HEK293 (cell line): ENCODE measurements at regions not wholly inside any gene's neighbourhood (a gene's known extent, or its start where the extent isn't known, plus 50 kb on each side); places are given as distances from the start of the nearest gene placed in this dataset.

Experiments
- CTCF ChIA-PET: fragments of 350-600 bp; formaldehyde crosslinking; extraction: SDS; loops from one replicate; lab custom pipeline; 2021; ENCODE audit warnings: antibody characterized with exemption; lab: Yijun Ruan, JAX
- POLR2A ChIA-PET: fragments of 300-600 bp; formaldehyde crosslinking; extraction: SDS; loops from one replicate; lab custom pipeline; 2020; ENCODE audit warnings: antibody characterized with exemption, inconsistent platforms; lab: Yijun Ruan, JAX
- H3K27ac ChIP-seq: fragments of 200-500 bp; sonication (Bioruptor generic); 2 replicates; pipeline ENCODE4 v1.5.1; 2014; ENCODE audit warnings: low read depth, low read length, control low read depth, inconsistent platforms; ENCODE audit errors: extremely low read depth
- H3K36me3 ChIP-seq, 2 experiments: fragments of 200-500 bp in 1 of 2; sonication (Bioruptor generic) in 1 of 2; 1 replicate in 1 of 2; 2 replicates in 1 of 2; pipeline ENCODE4 v1.5.1; 2014 to 2017; ENCODE audit warnings: inconsistent platforms in 2 of 2, low read length in 2 of 2; ENCODE audit not compliant: control insufficient read depth in 2 of 2, insufficient read depth in 1 of 2
- H3K4me1 ChIP-seq: fragments of 200-500 bp; sonication (Bioruptor generic); 2 replicates; pipeline ENCODE4 v1.5.1; 2014; ENCODE audit warnings: mild to moderate bottlenecking, low read length, inconsistent platforms; ENCODE audit not compliant: control insufficient read depth, insufficient read depth
- H3K4me3 ChIP-seq: 2 replicates; pipeline ENCODE4 v1.5.1; 2011; ENCODE audit warnings: low read depth, mild to moderate bottlenecking, control low read depth, low read length, moderate library complexity
- H3K9me3 ChIP-seq: fragments of 200-500 bp; sonication (Bioruptor generic); 2 replicates; pipeline ENCODE4 v1.5.1; 2014; ENCODE audit warnings: low read depth, low read length, inconsistent platforms; ENCODE audit not compliant: control insufficient read depth, insufficient read depth
- AEBP2 ChIP-seq: fragments of 450-650 bp; formaldehyde crosslinking; IDR thresholded peaks from 2 replicates; pipeline ENCODE4 v1.5.1; 2016; ENCODE audit warnings: missing biosample characterization, missing genetic modification characterization, borderline replicate concordance
- GFI1B ChIP-seq: fragments of 450-650 bp; formaldehyde crosslinking; IDR thresholded peaks from 2 replicates; pipeline ENCODE4 v1.5.1; 2016; ENCODE audit warnings: missing biosample characterization, missing genetic modification characterization
- GLI4 ChIP-seq: fragments of 450-650 bp; formaldehyde crosslinking; IDR thresholded peaks from 2 replicates; pipeline ENCODE4 v1.5.1; 2016; ENCODE audit warnings: missing biosample characterization, missing genetic modification characterization
- KLF7 ChIP-seq: fragments of 450-650 bp; formaldehyde crosslinking; IDR thresholded peaks from 2 replicates; pipeline ENCODE4 v1.5.1; 2016; ENCODE audit warnings: missing biosample characterization, missing genetic modification characterization, borderline replicate concordance
- OSR2 ChIP-seq: fragments of 450-650 bp; formaldehyde crosslinking; IDR thresholded peaks from 2 replicates; pipeline ENCODE4 v1.5.1; 2016; ENCODE audit warnings: missing biosample characterization, missing genetic modification characterization
- RBAK ChIP-seq: fragments of 450-650 bp; formaldehyde crosslinking; IDR thresholded peaks from 2 replicates; pipeline ENCODE4 v1.5.1; 2016; ENCODE audit warnings: missing biosample characterization, missing genetic modification characterization
- SP2 ChIP-seq: fragments of 450-650 bp; formaldehyde crosslinking; IDR thresholded peaks from 2 replicates; pipeline ENCODE4 v1.5.1; 2016; ENCODE audit warnings: missing biosample characterization, missing genetic modification characterization
- YY1 ChIP-seq: fragments of 450-650 bp; formaldehyde crosslinking; IDR thresholded peaks from 2 replicates; pipeline ENCODE4 v1.5.1; 2018; ENCODE audit warnings: missing biosample characterization, missing genetic modification characterization
- ZFP69B ChIP-seq: fragments of 450-650 bp; formaldehyde crosslinking; IDR thresholded peaks from 2 replicates; pipeline ENCODE4 v1.5.1; 2016; ENCODE audit warnings: missing biosample characterization, missing genetic modification characterization
- ZNF155 ChIP-seq: fragments of 450-650 bp; formaldehyde crosslinking; IDR thresholded peaks from 2 replicates; pipeline ENCODE4 v1.5.1; 2016; ENCODE audit warnings: missing biosample characterization, missing genetic modification characterization
- ZNF157 ChIP-seq: fragments of 450-650 bp; formaldehyde crosslinking; IDR thresholded peaks from 2 replicates; pipeline ENCODE4 v1.5.1; 2016; ENCODE audit warnings: missing biosample characterization, missing genetic modification characterization
- ZNF169 ChIP-seq: fragments of 450-650 bp; formaldehyde crosslinking; IDR thresholded peaks from 2 replicates; pipeline ENCODE4 v1.5.1; 2016; ENCODE audit warnings: missing biosample characterization, missing genetic modification characterization
- ZNF18 ChIP-seq: fragments of 450-650 bp; formaldehyde crosslinking; IDR thresholded peaks from 2 replicates; pipeline ENCODE4 v1.5.1; 2016; ENCODE audit warnings: missing biosample characterization, missing genetic modification characterization
- ZNF221 ChIP-seq: fragments of 450-650 bp; formaldehyde crosslinking; IDR thresholded peaks from 2 replicates; pipeline ENCODE4 v1.5.1; 2017; ENCODE audit warnings: missing biosample characterization, missing genetic modification characterization, borderline replicate concordance
- ZNF24 ChIP-seq: fragments of 450-650 bp; formaldehyde crosslinking; IDR thresholded peaks from 2 replicates; pipeline ENCODE4 v1.5.1; 2016; ENCODE audit warnings: missing biosample characterization, missing genetic modification characterization
- ZNF433 ChIP-seq: fragments of 450-650 bp; formaldehyde crosslinking; IDR thresholded peaks from 2 replicates; pipeline ENCODE4 v1.5.1; 2016; ENCODE audit warnings: missing biosample characterization, missing genetic modification characterization, low read depth
- ZNF449 ChIP-seq: fragments of 450-650 bp; formaldehyde crosslinking; IDR thresholded peaks from 2 replicates; pipeline ENCODE4 v1.5.1; 2017; ENCODE audit warnings: missing biosample characterization, mild to moderate bottlenecking, missing genetic modification characterization, moderate library complexity
- ZNF473 ChIP-seq: fragments of 450-650 bp; formaldehyde crosslinking; IDR thresholded peaks from 2 replicates; pipeline ENCODE4 v1.5.1; 2017; ENCODE audit warnings: missing biosample characterization, missing genetic modification characterization
- ZNF529 ChIP-seq: fragments of 450-650 bp; formaldehyde crosslinking; IDR thresholded peaks from 2 replicates; pipeline ENCODE4 v1.5.1; 2017; ENCODE audit warnings: missing genetic modification characterization, missing biosample characterization; ENCODE audit not compliant: insufficient replicate concordance
- ZNF548 ChIP-seq: fragments of 450-650 bp; formaldehyde crosslinking; IDR thresholded peaks from 2 replicates; pipeline ENCODE4 v1.5.1; 2016; ENCODE audit warnings: missing biosample characterization, missing genetic modification characterization
- ZNF561 ChIP-seq: fragments of 450-650 bp; IDR thresholded peaks from 2 replicates; pipeline ENCODE4 v1.5.1; 2018; ENCODE audit warnings: missing biosample characterization, missing genetic modification characterization, borderline replicate concordance
- ZNF707 ChIP-seq: fragments of 450-650 bp; formaldehyde crosslinking; IDR thresholded peaks from 2 replicates; pipeline ENCODE4 v1.5.1; 2016; ENCODE audit warnings: missing biosample characterization, missing genetic modification characterization
- ZNF837 ChIP-seq: fragments of 450-650 bp; formaldehyde crosslinking; IDR thresholded peaks from 2 replicates; pipeline ENCODE4 v1.5.1; 2016; ENCODE audit warnings: missing biosample characterization, missing genetic modification characterization
- ZSCAN4 ChIP-seq: fragments of 450-650 bp; formaldehyde crosslinking; IDR thresholded peaks from 2 replicates; pipeline ENCODE4 v1.5.1; 2017; ENCODE audit warnings: missing biosample characterization, missing genetic modification characterization

GRCh38 chr4:134747108-134747805 is 545.7 kb upstream of the PABPC4L start:
- TF ChIP-seq ZFP69B (tag by site-specific recombination) (no peak), RBAK (tag by site-specific recombination) (no peak), KLF7 (tag by site-specific recombination) (no peak), ZNF707 (tag by site-specific recombination) (no peak), ZNF221 (no peak), ZNF561 (tag by site-specific recombination) (no peak), SP2 (no peak), ZNF548 (tag by site-specific recombination) (no peak), ZNF433 (tag by site-specific recombination) (no peak), ZNF155 (no peak), OSR2 (tag by site-specific recombination) (no peak), ZNF24 (tag by site-specific recombination) (no peak), GLI4 (tag by site-specific recombination) (no peak)
- TF ChIP-seq, all 188 proteins: peak for 0
- no peaks in the 10 kb centered on the region for H3K36me3 ChIP-seq
- no peak overlapping the region for H3K27ac ChIP-seq
- ChIA-PET CTCF (no interaction called here), POLR2A (no interaction called here)
- no peaks in the 10 kb centered on the region for H3K4me1 ChIP-seq
- no peak overlapping the region for H3K4me3 ChIP-seq
- no peaks in the 10 kb centered on the region for H3K9me3 ChIP-seq

GRCh38 chr4:134740290-134740689 is 538.7 kb upstream of the PABPC4L start:
- no peaks in the 10 kb centered on the region for H3K36me3 ChIP-seq
- no peak overlapping the region for H3K27ac ChIP-seq
- TF ChIP-seq ZNF169 (tag by site-specific recombination) (no peak), ZSCAN4 (no peak), ZNF529 (tag by site-specific recombination) (no peak), YY1 (no peak), ZNF449 (no peak), GLI4 (tag by site-specific recombination) (no peak), ZNF157 (tag by site-specific recombination) (no peak), ZNF707 (tag by site-specific recombination) (no peak), GFI1B (tag by site-specific recombination) (no peak), AEBP2 (tag by site-specific recombination) (no peak), ZNF837 (no peak), ZNF18 (tag by site-specific recombination) (no peak), ZNF473 (tag by site-specific recombination) (no peak)
- H3K4me3 ChIP-seq, result no peak overlapping the region
- POLR2A ChIA-PET, result no interaction called here
- no peaks in the 10 kb centered on the region for H3K4me1 ChIP-seq
- CTCF ChIA-PET, result no interaction called here
- no peaks in the 10 kb centered on the region for H3K9me3 ChIP-seq
